ENCODE measurements at regions not wholly inside any gene's neighbourhood (a gene's known extent, or its start where the extent isn't known, plus 50 kb on each side); places are given as distances from the start of the nearest gene placed in this dataset.
A peak's percentile ranks its signal among the peaks of the same experiment; 100 is the strongest.

DNA sequence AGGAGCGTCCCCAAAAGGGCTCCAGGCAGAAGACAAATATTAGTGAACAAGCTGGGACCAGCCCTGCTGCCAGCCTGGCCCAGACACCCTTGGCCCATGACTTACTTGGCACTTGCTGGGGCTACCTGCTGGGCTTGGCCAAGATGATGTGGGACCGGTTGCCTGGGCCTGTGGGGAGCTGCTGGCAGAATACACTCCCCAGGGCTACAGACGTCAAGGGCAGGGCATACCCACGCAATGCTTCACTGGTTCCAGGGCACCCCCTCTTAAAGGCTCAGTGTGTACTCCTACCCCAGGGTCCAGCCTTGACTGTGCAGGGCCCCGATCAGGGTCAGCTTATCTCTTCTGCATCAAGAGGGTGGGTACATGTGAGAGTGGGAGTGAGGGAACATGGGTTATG is 106.5 kb upstream of the SLC2A1 start:
- no peak for DNase-seq

DNA sequence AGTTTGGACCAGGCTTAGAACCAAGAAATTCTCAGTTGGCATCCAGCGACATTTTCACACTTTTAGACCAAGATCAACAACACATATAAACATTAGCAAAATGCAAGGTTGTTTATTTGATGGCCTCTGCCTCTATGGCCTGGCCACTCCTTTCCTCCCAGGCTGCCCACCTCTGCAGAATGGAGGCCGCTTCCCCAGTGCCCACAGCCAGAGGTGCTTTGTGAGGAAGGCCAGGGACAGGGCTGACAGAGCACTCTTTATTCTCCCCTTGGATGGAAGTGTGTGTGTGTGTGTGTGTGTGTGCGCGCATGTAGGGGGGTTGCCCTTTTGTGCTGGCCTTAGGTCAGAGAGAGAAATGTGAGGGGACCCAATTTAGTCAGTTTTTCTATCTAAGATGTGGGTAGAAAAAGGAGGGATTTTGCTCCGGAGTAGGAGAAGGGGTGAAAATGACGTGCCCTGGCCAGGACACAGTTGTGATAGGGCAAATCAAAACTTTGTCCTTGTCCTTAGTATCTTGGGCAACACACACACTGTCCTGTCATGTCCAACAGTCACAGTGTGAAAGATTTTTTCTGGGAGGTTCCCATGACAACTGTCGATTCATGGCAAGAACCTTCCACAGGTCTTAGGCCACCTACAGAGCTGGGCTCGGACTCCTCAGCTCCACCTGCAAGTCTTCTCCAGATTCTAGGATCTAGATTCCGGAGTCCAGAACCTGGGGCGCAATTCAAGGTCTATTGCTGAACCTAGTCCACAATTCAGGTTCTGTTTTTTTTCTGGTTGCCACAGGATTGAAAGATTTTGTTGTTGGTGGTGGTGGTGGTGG is 104.9 kb upstream of the SLC2A1 start:
- DNase-seq, result no peak

DNA sequence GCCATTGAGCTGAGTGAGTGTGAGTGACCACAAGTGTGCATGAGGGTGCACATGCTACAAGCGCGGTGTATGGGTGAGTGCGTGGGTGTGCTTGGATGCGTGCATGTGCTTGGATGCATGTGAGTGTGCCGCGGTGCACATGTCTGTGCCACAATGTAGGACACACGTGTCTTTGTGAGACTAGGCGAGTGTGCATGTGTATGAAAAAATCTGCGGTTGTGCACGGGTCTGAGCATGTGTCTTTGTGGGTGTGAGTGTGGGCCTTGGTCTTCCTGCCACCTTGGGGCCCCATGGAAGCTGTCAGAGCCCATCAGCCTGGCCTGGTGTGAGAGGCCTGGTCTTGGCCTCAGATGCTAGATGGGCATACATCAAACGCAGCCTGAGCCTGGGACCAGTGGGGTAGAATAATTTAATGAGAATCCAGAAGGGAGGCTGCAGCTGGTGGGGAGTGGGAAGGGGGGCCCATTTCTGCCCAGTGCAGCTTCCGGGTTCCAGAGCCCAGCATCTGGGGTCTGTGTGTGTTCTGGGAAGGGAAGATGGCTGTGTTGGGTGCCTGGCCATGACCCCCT is 103.9 kb upstream of the SLC2A1 start:
- DNase-seq, result no peak

DNA sequence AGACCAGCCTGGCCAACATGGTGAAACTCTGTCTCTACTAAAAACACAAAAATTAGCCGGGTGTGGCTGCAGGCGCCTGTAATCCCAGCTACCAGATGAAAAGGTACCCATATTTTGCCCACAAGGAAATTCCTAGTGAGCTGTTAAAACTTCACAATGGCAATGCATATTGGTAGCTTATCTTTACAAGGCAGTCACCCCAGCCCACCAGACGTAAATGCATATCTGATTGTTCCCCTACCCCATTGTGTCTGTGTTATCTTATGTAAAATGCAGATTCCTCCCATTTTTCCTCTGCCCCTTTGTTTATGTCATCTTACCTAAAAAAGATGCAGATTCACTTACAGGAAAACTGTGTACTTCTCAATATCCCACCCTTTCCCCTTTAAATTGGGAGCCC is 103.1 kb upstream of the SLC2A1 start:
- no peak for DNase-seq

DNA sequence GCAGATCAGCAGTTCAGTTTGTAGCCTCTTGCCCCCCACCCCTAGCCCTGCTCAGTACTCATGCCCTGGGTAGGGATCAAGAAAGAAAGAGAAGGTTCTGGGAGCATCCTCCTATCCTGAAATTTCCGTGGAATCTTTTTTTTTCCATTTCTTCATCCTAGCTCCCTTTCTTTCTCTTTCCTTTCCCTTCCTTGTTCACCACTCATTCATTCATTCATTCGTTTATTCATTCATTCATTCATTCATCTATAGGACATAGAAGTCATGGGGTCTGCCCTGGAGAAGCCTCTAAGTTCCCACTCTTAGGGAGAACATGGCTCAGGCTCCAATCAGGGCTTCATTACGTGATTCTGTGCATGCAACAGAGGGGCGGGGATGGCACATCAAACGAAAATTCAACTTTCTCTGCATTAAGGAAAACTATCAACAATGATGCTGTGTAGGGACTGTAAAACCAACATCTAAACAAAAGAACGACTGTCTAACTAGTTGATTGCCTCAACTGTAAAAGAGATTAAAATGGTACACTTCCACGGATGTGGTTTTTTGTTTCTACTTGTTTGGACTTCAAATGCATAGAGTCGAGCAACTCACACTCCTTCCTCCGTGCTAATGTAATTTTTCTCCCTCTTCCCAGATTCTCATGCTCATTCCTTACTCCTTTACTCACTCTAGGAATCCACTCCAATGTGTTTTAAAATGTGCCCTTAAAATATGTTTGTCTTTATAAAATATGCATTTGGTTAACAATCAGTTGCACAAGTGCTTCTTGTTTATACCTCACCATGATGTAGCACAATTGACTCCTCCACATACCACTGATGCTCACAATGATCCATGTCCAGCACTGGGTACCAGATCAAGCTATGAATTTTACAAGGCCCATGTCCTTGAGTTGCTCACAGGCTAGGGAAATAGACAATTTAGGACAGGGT is 101.2 kb upstream of the SLC2A1 start:
- no peak for DNase-seq

DNA sequence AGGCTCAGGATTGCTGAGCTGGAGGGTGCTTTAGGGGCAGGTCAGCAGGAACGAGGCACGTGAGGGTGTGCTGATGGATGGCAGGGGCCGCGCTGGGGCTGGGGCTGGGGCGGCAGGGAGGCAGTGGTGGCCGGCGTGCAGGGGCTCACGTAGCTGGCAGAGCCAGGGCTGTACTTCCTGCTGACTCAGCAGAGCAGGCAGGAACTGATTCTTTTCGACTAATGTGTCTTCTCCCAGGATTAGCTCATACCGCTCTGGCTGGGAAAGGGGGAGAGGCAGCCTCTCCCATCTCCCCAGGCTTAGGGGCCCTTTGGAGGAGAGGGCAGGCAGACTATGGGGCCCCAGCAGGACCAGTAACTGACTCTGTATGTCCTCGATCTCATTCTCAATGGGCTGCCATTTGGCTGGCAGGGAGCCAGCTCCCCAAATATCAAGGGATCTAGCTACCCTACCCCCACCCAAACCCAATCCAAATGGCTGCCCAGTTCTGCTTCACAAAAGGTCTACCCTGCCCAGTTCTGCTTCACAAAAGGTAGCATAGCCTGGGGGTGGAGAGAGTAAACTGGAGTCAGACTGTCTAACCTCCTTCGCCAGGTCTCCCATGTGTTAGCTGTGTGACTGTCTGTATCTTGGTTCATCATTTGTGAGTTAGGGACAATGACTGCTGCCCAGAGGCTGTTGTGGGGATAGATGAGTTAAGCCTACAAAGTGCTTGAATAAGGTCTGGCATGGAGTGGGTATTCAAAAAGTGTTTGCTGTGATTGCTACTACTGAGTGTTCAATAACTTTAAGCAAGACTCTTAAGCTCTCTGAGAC is 100.1 kb upstream of the SLC2A1 start:
- DNase-seq, result no peak

DNA sequence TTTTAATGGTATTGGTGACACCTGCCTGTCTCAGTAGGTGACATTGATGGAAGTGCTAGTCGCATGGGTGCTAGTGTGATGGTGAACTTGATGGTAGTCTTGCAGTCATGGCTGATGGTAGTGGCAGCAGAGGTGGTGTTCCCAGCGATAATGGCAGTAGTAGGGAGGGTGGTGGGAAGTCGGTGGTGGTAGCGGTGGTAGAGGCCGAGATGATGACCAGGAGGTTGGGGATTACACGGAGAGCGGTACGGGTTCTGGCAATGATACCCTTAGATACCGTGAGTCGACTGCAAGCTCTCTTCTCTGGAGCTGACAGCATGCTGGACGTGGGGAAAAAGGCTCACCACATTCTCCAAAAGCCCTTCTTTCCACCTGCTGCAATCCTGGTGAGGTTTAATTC is 99.4 kb upstream of the SLC2A1 start:
- no peak for DNase-seq

DNA sequence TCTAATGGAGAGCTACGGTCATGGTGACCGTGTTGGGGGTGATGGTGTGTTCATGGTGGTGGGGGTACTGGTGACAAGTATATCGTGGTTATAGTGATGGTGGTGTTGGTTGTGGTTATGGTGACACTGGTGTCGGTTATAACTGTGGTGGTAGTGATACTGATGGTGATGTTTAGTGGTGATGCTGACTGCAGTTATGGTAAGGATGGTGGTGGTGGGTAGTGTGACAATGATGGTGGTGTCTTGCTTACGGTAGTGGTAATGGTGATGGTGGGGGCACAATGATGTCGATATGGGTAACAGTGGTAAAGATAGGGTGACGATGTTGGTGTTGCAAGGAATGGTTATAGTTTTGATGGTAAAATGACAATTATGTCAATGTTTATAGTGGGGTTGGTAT is 98.9 kb upstream of the SLC2A1 start:
- DNase-seq, result no peak

DNA sequence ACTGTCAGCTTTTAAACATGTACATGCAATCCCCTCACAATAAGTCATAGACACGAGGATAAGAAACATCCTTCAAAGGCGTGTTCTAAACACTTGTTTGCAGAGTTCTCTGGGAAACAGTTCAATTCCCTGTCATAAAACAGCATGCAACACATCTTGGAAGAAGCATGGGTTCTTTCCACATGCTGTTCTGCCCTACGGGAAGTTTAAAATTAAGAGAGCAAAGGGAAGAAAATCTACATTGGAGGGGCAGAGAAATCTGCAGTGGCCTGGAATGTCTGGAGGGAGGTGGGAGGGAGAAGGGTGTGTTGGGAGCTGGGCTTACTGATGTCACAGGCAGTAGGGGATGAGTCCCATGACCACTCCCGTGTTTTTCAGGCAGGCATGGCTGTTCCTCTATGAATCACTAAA is 98.3 kb upstream of the SLC2A1 start:
- no peak for DNase-seq

DNA sequence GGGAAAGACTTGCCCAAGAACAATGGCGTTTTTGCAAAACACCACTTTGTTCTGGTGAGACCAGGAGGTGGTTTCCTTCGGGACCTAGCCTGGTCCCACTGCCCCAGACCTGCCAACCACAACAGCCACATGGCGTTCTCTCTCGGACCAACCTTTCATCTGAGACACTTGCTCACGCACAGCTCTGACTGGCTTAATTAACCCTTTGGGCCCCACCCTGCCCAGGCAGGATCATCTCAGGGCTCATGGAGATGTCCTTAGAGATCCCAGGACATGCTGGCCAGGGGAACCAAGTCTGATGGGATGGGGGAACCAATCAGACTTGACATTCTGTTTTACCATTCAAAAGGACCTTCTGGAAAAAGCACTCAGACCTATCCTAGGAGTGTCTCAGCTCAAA is 97.8 kb upstream of the SLC2A1 start:
- DNase-seq, result no peak

DNA sequence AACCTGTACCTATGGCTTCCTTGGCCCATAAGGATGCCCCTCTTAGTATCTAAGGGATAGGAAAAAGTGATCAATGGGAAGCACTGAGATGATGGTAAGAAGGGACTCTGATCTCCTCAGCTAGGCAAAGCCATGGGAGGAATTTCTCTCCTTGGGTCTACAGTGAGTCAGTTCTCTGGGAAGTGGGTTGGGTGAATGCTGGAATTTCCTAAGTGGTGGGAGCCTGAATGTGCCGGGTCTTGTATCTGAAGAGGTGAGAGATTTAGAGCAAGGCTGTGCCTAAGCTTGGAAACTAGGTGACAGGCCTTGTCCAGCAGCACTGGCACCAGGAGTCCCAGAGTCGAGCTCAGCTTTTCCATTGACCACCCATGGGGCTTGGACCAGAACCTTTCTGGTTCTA is 96.3 kb upstream of the SLC2A1 start:
- DNase-seq, result no peak

DNA sequence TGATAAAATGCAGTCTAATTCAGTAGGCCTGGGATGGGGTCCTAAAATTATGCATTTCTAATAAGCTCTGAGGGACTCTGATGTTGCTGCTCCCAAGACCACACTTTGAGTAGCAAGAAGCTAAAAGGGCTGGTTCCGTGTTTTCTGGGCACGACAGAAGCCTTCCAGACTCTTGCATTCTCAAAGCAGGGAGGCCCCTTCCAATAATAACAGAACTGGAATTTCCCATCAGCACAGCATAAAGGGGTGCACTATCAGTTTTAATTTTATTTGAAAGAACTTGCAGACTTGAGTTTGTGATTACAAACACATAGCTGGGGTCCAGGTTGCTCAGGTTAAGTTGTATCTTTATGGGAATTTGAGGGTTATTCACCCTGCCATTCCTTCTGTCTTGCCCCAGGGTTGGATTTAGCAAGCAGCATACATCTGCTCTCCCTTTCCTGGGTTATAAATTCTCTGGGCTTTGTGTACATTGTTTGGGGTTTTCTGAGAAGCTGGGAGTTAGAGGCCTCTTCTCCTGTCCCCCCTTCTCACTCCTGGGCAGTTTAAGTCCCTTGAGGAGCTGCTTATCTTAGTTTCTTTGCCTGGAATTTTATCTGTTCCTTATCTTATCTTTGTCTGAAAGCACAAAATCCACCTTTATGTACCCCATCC is 94.2 kb upstream of the SLC2A1 start:
- DNase-seq, result no peak

DNA sequence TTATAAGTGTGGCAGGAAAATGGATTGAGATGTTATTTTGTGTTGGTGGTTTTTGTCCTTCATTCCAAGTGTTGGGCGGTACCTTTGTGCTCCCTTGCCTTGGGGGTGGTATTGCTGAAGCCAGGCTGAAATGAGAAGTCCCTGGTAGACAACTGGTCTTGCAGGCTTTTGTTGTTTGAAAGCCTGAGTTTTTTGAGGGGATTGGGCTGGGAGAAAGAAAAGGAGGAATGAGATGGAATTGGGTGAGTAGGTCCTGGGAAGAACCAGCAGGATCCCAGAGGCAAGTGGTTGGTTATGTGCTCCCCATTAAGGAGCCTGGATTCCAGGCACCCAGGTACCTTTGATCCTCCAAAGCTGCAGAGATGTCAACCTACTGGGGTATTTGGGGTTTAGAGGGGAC is 93.7 kb upstream of the SLC2A1 start:
- DNase-seq, result no peak

DNA sequence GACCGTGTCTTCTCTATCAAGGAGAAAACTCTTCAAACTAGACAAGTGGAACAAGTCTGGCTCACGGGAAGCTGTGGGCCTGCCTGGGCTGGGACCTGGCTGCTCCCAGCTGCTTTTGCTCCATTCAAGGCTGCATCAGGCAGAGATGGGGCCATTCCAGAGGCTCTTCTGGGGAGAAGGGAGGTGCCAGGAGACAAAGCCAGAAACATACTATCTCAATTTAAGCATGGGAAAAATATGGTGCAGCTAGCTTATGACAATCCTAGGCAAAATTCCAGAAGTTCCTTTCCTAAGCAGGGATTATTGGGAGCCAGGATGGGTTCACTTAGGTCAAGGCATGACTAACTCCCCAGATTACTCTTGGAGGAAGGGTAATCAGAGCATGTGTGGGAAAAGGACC is 90.8 kb upstream of the SLC2A1 start:
- no peak for DNase-seq

DNA sequence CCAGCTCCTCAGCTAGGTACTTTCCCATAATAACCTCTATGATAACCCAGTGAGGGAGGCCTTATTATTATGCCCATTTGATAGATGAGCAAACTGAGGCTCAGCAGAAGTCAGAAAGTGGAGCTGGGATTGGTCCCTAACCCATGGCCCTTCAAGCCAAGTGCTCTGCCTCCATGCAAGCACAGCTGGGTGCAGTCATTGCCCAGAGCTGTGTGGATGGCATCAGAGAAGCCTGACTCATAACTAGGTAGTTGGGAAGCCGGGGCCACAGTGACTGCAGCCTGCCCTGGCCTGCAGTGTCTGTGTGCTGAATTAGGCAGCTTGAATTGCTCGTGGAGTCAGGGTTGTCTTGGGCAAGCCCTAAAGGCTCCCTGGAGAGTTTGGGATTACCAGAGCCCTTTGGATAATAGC is 89.9 kb upstream of the SLC2A1 start:
- DNase-seq, result no peak

DNA sequence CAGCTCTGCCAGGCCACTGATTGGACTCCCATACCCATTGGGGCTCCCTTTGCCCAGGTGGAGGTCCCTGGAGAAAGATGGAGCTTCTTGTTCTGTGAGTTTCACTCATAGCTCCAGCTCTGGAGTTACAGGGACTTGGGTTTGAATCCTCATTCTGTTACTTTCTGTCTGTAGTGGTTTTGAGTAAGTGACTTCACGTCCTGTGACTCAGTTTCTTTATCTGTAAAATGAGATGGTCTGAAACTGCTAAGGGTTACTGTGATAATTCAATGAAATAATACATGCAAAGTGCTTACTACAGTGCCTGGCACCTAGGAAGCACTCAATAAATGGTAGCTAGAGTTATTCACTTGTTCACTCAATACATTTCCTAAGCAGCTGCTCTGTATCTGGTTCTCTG is 88.5 kb upstream of the SLC2A1 start:
- DNase-seq, result no peak

DNA sequence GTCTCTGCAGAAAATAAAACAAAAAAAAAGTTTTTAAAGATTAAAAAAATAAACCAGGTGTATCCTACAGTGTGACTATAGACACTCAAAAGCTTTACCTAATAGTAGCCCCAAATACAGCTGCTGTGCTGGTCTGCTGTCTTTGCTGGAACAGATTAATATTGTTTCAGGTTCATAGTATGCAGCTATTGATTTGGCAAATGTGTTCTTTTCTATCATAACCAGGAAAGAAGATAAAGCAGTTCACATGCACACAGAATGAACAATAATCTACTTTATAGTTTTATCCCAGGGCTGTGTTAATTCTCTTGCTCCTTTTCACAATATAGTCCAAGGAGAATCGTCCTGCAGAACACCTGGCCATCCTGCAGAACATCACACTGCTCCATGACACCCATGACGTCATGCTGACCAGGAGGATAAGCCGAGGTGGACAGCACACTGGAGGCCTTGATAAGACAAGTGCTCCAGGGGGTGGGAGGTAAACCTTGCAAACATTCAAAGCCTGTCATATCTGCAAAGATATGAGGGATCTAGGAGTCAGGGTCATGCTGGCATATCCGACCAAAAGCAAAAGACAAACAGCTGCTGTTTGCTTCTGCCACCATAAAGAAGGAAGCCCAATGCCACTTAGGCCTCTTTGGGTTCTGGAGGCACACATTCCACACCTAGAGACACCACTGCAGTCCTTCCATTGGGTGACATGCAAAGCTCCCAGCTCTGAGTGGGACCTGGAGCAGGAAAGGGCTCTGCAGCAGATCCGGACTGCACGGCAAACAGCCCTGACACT is 86.1 kb upstream of the SLC2A1 start:
- no peak for DNase-seq

DNA sequence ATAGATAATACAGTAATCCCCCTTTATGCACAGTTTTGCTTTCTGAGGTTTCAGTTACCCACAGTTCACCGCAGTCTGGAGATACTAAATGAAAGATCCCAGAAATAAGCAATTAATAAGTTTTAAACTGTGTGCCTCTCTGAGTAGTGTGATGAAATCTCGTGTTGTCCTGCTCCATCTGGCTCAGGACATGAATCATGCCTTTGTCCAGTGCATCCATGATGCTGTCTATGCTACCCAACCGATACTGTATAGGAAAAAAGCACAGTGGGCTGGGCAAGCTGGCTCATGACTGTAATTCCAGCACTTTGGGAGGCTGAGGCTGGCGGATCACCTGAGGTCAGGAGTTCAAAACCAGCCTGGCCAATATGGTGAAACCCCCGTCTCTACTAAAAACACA is 85.0 kb upstream of the SLC2A1 start:
- DNase-seq, result no peak

DNA sequence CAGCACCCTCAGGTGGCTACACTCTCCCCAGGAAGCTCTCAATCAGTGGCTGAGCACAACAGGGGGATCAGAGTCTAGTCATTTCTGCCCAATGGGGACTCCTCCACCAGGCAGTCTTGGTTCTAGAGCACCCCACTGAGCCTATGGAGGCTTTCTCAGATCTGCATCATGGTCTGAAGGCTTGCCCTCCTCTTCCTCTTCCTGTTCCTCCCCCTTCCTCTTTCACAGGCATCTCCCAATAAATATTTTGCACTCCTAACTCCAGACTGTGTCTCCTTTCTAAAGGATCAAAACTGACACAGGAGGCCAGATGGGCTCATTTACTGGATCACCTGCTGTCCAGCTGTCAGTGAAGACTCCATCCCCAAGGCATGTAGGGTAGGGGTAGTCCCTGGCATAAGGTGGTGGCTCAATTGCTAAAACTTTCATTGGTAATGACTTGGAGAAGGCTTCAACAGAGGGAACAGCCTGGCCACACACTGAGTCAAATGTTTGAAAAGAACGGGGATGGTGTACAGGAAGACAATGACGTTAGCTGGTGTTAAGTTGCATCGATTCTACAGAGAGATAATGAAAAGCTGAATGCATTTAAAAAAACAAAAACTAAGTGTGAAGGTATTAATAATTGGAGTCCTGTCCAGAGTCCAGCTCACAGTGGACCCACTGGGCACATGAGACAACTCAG is 84.2 kb upstream of the SLC2A1 start:
- DNase-seq, result no peak

DNA sequence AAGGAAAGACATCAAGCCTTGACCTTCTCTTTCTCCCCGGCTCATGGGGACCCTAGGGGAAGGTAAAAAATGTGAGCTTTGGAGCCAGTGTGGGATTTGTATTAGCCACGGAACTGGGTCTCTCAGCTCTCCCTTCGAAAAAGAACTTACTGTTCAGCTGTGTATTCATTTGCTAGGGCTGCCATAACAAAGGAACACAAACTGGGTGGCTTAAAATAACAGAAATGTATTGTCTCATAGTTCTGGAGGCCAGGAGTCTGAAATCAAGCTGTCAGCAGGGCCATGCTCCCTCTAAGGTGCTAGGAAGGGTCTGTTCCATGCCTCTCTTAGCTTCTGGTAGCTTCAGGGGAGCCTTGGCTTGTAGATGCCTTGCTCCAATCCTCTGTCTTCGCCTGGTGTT is 83.5 kb upstream of the SLC2A1 start:
- DNase-seq, result no peak

DNA sequence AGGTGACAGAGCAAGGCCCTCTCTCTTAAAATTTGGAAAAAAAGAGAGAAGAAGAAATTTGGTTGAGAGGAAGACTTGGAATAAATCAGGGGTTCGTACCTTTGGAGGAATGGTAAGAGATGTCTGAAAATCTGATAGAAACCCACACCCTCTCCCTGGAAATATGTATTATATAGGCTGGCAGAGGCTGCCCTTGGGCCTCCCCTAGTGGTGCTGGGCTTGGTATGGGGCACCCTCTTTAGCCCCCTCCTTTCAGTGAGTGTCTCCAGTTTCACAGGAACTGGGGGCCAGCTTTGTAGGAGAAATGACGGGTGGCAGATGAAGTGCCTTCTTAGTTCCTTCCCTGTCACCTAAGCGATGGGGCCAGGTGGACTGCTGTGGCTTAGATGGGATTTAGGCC is 82.9 kb upstream of the SLC2A1 start:
- DNase-seq, result peak in 1 of 2 donors; percentile 10

All from CD4-positive, alpha-beta T cell treated with Interferon alpha-2 for 1 hour (primary cell).